Stimulated activated CD4-positive, alpha-beta T cell treated with anti-CD3 and anti-CD28 coated beads, Interleukin-4, amount 100 ng/mL, for 48 hours (primary cell): ENCODE measurements at regions not wholly inside any gene's neighbourhood (a gene's known extent, or its start where the extent isn't known, plus 50 kb on each side); places are given as distances from the start of the nearest gene placed in this dataset.
"Not testable (repeated sequence)": the region's sequence is repeated elsewhere in the genome, so short reads cannot be mapped to it uniquely, and the experiment has no call there.

ENCODE experiments used
- DNase-seq, 2 donors: peaks; one replicate each; pipeline ENCODE4 v3.0.0-alpha.2; 2020; ENCODE audit warnings: low read depth in 2 of 2

GRCh38 chr2:210730672-210731071, 174.3 kb downstream of the CPS1 start:
- DNase-seq: no peak

- not testable (repeated sequence) for DNase-seq
Observed at GRCh38 chr2:210746826-210747225, 190.4 kb downstream of the CPS1 start.

GRCh38 chr2:210752532-210752931, 196.1 kb downstream of the CPS1 start:
- no peak for DNase-seq

GRCh38 chr2:210753386-210753785, 197.0 kb downstream of the CPS1 start:
- DNase-seq: no peak

GRCh38 chr2:210756855-210757254, 200.5 kb downstream of the CPS1 start:
- DNase-seq: no peak

- no peak for DNase-seq
Observed at GRCh38 chr2:210762604-210763588, 206.5 kb downstream of the CPS1 start.

GRCh38 chr2:210768329-210768910, 212.0 kb downstream of the CPS1 start:
- DNase-seq: no peak

- DNase-seq: no peak
Observed at GRCh38 chr2:210776756-210777155, 220.4 kb downstream of the CPS1 start.

GRCh38 chr2:210782222-210782621, 225.8 kb downstream of the CPS1 start:
- DNase-seq: no peak

GRCh38 chr2:210787831-210788230, 231.4 kb downstream of the CPS1 start:
- not testable (repeated sequence) for DNase-seq

- no peak for DNase-seq
Observed at GRCh38 chr2:210792000-210792399, 235.6 kb downstream of the CPS1 start.

GRCh38 chr2:210795506-210795905, 239.1 kb downstream of the CPS1 start:
- DNase-seq: no peak

GRCh38 chr2:210798180-210798579, 241.8 kb downstream of the CPS1 start:
- no peak for DNase-seq

- DNase-seq: no peak
Observed at GRCh38 chr2:210814251-210815025, 258.0 kb downstream of the CPS1 start.

GRCh38 chr2:210816769-210817168, 260.4 kb downstream of the CPS1 start:
- no peak for DNase-seq

GRCh38 chr2:210818473-210818872, 262.1 kb downstream of the CPS1 start:
- DNase-seq: no peak

- DNase-seq: no peak
Observed at GRCh38 chr2:210833403-210833802, 277.0 kb downstream of the CPS1 start.

GRCh38 chr2:210839034-210839433, 282.6 kb downstream of the CPS1 start:
- DNase-seq: no peak

- no peak for DNase-seq
Observed at GRCh38 chr2:210839450-210839849, 283.1 kb downstream of the CPS1 start.

- DNase-seq: no peak
Observed at GRCh38 chr2:210842896-210843295, 286.5 kb downstream of the CPS1 start.

- DNase-seq: no peak
Observed at GRCh38 chr2:210844016-210844415, 287.6 kb downstream of the CPS1 start.

- no peak for DNase-seq
Observed at GRCh38 chr2:210859314-210859713, 302.9 kb downstream of the CPS1 start.
